ENCODE measurements at regions not wholly inside any gene's neighbourhood (a gene's known extent, or its start where the extent isn't known, plus 50 kb on each side); places are given as distances from the start of the nearest gene placed in this dataset.

DNA sequence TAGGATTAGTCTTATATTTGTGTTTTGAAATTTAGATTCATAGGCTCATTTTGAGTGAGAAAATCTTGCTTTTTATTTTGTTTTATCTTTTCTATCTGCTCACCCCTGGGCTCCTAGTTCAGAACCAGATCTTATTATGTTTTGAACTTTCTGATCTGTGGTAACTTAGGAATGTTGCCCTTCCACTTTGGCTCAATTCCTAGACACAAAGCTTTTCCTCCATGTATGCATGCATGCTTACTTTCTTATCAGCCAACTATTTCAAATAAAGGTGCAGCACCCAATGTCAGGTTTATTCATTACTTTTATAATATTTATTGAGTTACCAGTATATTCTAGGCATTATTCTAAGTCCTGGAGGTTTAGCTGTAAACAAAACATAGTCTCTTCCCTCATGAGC lies 374.8 kb upstream of the KIAA1217 start:
- TF ChIP-seq EZH2 (IDR thresholded peaks at IDR 0.05; ENCODE audit: low read depth, low read length, severe bottlenecking) (no peak), RBBP5 (IDR thresholded peaks at IDR 0.05; ENCODE audit: borderline replicate concordance, low read depth, low read length) (no peak), RFX5 (IDR thresholded peaks at IDR 0.05; ENCODE audit: borderline replicate concordance, low read depth, low read length) (no peak), JUN (IDR thresholded peaks at IDR 0.05; ENCODE audit: low read depth, low read length) (no peak), BRCA1 (IDR thresholded peaks at IDR 0.05; ENCODE audit: low read depth, low read length) (no peak), POLR2A (IDR thresholded peaks at IDR 0.05; ENCODE audit: control extremely low read depth in 1 of 2, low read depth in 2 of 2, low read length in 2 of 2) (no peak)
- TF ChIP-seq, protein P1, sequence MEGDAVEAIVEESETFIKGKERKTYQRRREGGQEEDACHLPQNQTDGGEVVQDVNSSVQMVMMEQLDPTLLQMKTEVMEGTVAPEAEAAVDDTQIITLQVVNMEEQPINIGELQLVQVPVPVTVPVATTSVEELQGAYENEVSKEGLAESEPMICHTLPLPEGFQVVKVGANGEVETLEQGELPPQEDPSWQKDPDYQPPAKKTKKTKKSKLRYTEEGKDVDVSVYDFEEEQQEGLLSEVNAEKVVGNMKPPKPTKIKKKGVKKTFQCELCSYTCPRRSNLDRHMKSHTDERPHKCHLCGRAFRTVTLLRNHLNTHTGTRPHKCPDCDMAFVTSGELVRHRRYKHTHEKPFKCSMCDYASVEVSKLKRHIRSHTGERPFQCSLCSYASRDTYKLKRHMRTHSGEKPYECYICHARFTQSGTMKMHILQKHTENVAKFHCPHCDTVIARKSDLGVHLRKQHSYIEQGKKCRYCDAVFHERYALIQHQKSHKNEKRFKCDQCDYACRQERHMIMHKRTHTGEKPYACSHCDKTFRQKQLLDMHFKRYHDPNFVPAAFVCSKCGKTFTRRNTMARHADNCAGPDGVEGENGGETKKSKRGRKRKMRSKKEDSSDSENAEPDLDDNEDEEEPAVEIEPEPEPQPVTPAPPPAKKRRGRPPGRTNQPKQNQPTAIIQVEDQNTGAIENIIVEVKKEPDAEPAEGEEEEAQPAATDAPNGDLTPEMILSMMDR (IDR thresholded peaks at IDR 0.05; ENCODE audit: control extremely low read depth in 1 of 3, insufficient read depth in 1 of 3, low read depth in 1 of 3, low read length in 3 of 3), result no peak
- TF ChIP-seq, protein P2, sequence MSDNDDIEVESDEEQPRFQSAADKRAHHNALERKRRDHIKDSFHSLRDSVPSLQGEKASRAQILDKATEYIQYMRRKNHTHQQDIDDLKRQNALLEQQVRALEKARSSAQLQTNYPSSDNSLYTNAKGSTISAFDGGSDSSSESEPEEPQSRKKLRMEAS (IDR thresholded peaks at IDR 0.05), result no peak
